Liver (tissue), 8 donors: ENCODE measurements at regions not wholly inside any gene's neighbourhood (a gene's known extent, or its start where the extent isn't known, plus 50 kb on each side); places are given as distances from the start of the nearest gene placed in this dataset.

Source experiments
- DNase-seq: peaks from one replicate; pipeline ENCODE4 v3.0.0-alpha.2; 2017; ENCODE audit warnings: low spot score
- H3K27ac ChIP-seq, 2 donors: one replicate each; pipeline ENCODE4 v1.7.0; 2013; ENCODE audit warnings: inconsistent platforms in 2 of 2, low read length in 2 of 2, control low read depth in 1 of 2, low read depth in 1 of 2, mild to moderate bottlenecking in 1 of 2
- H3K27me3 ChIP-seq, 4 donors: one replicate each; pipeline versions ENCODE4 v1.6.1 to v1.7.0; 2013; ENCODE audit warnings: low read length in 3 of 4, inconsistent platforms in 1 of 4, mild to moderate bottlenecking in 1 of 4, moderate library complexity in 1 of 4; ENCODE audit not compliant: control insufficient read depth in 4 of 4, insufficient read depth in 4 of 4
- H3K36me3 ChIP-seq, 4 donors: one replicate each; pipeline versions ENCODE4 v1.6.1 to v1.7.0; 2013; ENCODE audit warnings: low read length in 3 of 4, mild to moderate bottlenecking in 3 of 4, low read depth in 1 of 4, moderate library complexity in 1 of 4; ENCODE audit not compliant: control insufficient read depth in 4 of 4, insufficient read depth in 3 of 4
- H3K4me1 ChIP-seq, 4 donors: one replicate each; pipeline versions ENCODE4 v1.6.1 to v1.7.0; 2013; ENCODE audit warnings: low read length in 3 of 4, mild to moderate bottlenecking in 3 of 4, moderate library complexity in 1 of 4; ENCODE audit not compliant: control insufficient read depth in 4 of 4, insufficient read depth in 4 of 4
- H3K4me3 ChIP-seq, 3 donors: one replicate each; pipeline versions ENCODE4 v1.6.1 to v1.7.0; 2013; ENCODE audit warnings: low read length in 3 of 3, control low read depth in 1 of 3, low read depth in 1 of 3, mild to moderate bottlenecking in 1 of 3
- H3K9ac ChIP-seq, 2 donors: one replicate each; pipeline ENCODE4 v1.7.0; 2013; ENCODE audit warnings: low read length in 2 of 2, mild to moderate bottlenecking in 2 of 2, moderate library complexity in 2 of 2, control low read depth in 1 of 2, low read depth in 1 of 2
- H3K9me3 ChIP-seq, 4 donors: one replicate each; pipeline versions ENCODE4 v1.6.1 to v1.7.0; 2013; ENCODE audit warnings: low read length in 3 of 4; ENCODE audit not compliant: control insufficient read depth in 4 of 4
- ATF3 ChIP-seq: IDR thresholded peaks from 2 replicates; pipeline ENCODE4 v1.6.1; 2016; ENCODE audit warnings: antibody characterized with exemption
- CTCF ChIP-seq: fragments of 150-350 bp; IDR thresholded peaks from 2 replicates; pipeline ENCODE4 v1.5.1; 2017; ENCODE audit warnings: improper control_type of control experiment, low read depth, low read length; ENCODE audit not compliant: missing input control
- EGR1 ChIP-seq, 2 donors: IDR thresholded peaks; 2 replicates each; pipeline ENCODE4 v1.6.1; 2016 to 2018; ENCODE audit warnings: antibody characterized with exemption in 2 of 2, low read depth in 2 of 2
- FOXA1 ChIP-seq: IDR thresholded peaks from 2 replicates; pipeline ENCODE4 v1.6.1; 2016; ENCODE audit warnings: antibody characterized with exemption
- FOXA2 ChIP-seq: IDR thresholded peaks from 2 replicates; pipeline ENCODE4 v1.6.1; 2016; ENCODE audit warnings: antibody characterized with exemption
- GABPA ChIP-seq, 2 donors: IDR thresholded peaks in 1 of 2; conservative IDR thresholded peaks in 1 of 2; 2 replicates each; pipeline ENCODE4 v1.6.1; 2016; ENCODE audit warnings: antibody characterized with exemption in 2 of 2, mild to moderate bottlenecking in 1 of 2, moderate library complexity in 1 of 2
- HNF4A ChIP-seq, 2 donors: conservative IDR thresholded peaks; 2 replicates each; pipeline ENCODE4 v1.6.1; 2016; ENCODE audit warnings: antibody characterized with exemption in 2 of 2, mild to moderate bottlenecking in 2 of 2
- JUND ChIP-seq, 2 donors: IDR thresholded peaks; 2 replicates each; pipeline ENCODE4 v1.6.1; 2016; ENCODE audit warnings: antibody characterized with exemption in 2 of 2
- MAX ChIP-seq: IDR thresholded peaks from 2 replicates; pipeline ENCODE4 v1.6.1; 2016; ENCODE audit warnings: antibody characterized with exemption
- NR2F2 ChIP-seq: IDR thresholded peaks from 2 replicates; pipeline ENCODE4 v1.6.1; 2016; ENCODE audit warnings: antibody characterized with exemption
- RAD21 ChIP-seq, 2 donors: IDR thresholded peaks; 2 replicates each; pipeline ENCODE4 v1.6.1; 2016; ENCODE audit warnings: antibody characterized with exemption in 2 of 2, mild to moderate bottlenecking in 2 of 2
- REST ChIP-seq: IDR thresholded peaks from 2 replicates; pipeline ENCODE4 v1.6.1; 2016; ENCODE audit warnings: antibody characterized with exemption, mild to moderate bottlenecking
- RXRA ChIP-seq, 2 donors: IDR thresholded peaks; 2 replicates each; pipeline ENCODE4 v1.6.1; 2017 to 2018; ENCODE audit warnings: antibody characterized with exemption in 2 of 2, mild to moderate bottlenecking in 1 of 2
- SP1 ChIP-seq: IDR thresholded peaks from 2 replicates; pipeline ENCODE4 v1.6.1; 2018; ENCODE audit warnings: antibody characterized with exemption, mild to moderate bottlenecking
- TAF1 ChIP-seq: conservative IDR thresholded peaks from 2 replicates; pipeline ENCODE4 v1.6.1; 2016; ENCODE audit warnings: antibody characterized with exemption, mild to moderate bottlenecking
- YY1 ChIP-seq: IDR thresholded peaks from 2 replicates; pipeline ENCODE4 v1.6.1; 2016; ENCODE audit warnings: antibody characterized with exemption, mild to moderate bottlenecking
- ZBTB33 ChIP-seq: IDR thresholded peaks from 2 replicates; pipeline ENCODE4 v1.6.1; 2016; ENCODE audit warnings: antibody characterized with exemption
- WGBS: extraction: QIAGEN DNeasy Blood & Tissue Kit; methylation state at CpG from one replicate; pipeline ENCODE4 v1.1.7; 2013; 5-methylcytosine and 5-hydroxymethylcytosine counted together
- donor health status: healthy.
- donor health status: healthy.
- donor health status: healthy.
- donor health status: healthy.
- donor health status: healthy.

- TF ChIP-seq NR2F2 (no peak), TAF1 (no peak)
- no peak for DNase-seq
- Histone ChIP-seq H3K27me3 (no peaks in the 10 kb centered on the region), H3K9ac (no peak overlapping the region), H3K36me3 (no peaks in the 10 kb centered on the region), H3K4me1 (no peaks in the 10 kb centered on the region), H3K9me3 (no peaks in the 10 kb centered on the region), H3K27ac (no peak overlapping the region), H3K4me3 (no peak overlapping the region)
- 78% methylated on average over 3 of the region's 3 CpGs for whole genome bisulfite sequencing
Observed at GRCh38 chr3:5811016-5811415, 623.5 kb downstream of the EDEM1 start.

- H3K27ac ChIP-seq = no peak overlapping the region
- no peak for TF ChIP-seq NR2F2
- TF ChIP-seq FOXA1 = no peak
- no peak for TF ChIP-seq SP1
- TF ChIP-seq RXRA (IDR thresholded peaks at IDR 0.05) = no peak
- no peak for TF ChIP-seq JUND (IDR thresholded peaks at IDR 0.05)
- no peak for TF ChIP-seq FOXA2
- no peak for TF ChIP-seq REST
- TF ChIP-seq TAF1 = no peak
- H3K27me3 ChIP-seq = no peaks in the 10 kb centered on the region
- no peak for DNase-seq
- no peaks in the 10 kb centered on the region for H3K9me3 ChIP-seq
- WGBS = 58% methylated on average over 2 of the region's 2 CpGs
- H3K4me1 ChIP-seq = no peaks in the 10 kb centered on the region
- H3K9ac ChIP-seq = no peak overlapping the region
- H3K4me3 ChIP-seq = no peak overlapping the region
- no peaks in the 10 kb centered on the region for H3K36me3 ChIP-seq
Observed at GRCh38 chr3:5813521-5813920, 626.0 kb downstream of the EDEM1 start.

GRCh38 chr3:5822843-5823242, 635.3 kb downstream of the EDEM1 start:
- DNase-seq = no peak
- Histone ChIP-seq H3K4me3 (no peak overlapping the region), H3K27me3 (no peaks in the 10 kb centered on the region), H3K4me1 (no peaks in the 10 kb centered on the region), H3K36me3 (no peaks in the 10 kb centered on the region), H3K27ac (no peak overlapping the region), H3K9me3 (peaks cover 0 to 4% (median 2%) of the 10 kb centered on the region in 4 donors), H3K9ac (no peak overlapping the region)
- TF ChIP-seq RXRA (IDR thresholded peaks at IDR 0.05) (peak in 1 of 2 donors; percentile 26), FOXA1 (peak; percentile 47), FOXA2 (peak; percentile 54), CTCF (no peak), SP1 (no peak), REST (peak; percentile 89), YY1 (no peak), JUND (IDR thresholded peaks at IDR 0.05) (no peak), NR2F2 (no peak), GABPA (IDR thresholded peaks at IDR 0.05 in 1 of 2, conservative IDR thresholded peaks at IDR 0.05 in 1 of 2) (no peak), HNF4A (conservative IDR thresholded peaks at IDR 0.05) (peak in 1 of 2 donors; percentile 73), ATF3 (no peak), TAF1 (no peak), MAX (no peak), EGR1 (IDR thresholded peaks at IDR 0.05; ENCODE audit: low read depth in 2 of 2) (no peak), RAD21 (IDR thresholded peaks at IDR 0.05) (no peak), ZBTB33 (no peak)
